ENCODE measurements at regions not wholly inside any gene's neighbourhood (a gene's known extent, or its start where the extent isn't known, plus 50 kb on each side); places are given as distances from the start of the nearest gene placed in this dataset.

GRCh38 chr1:18005238-18005637 is 102.4 kb upstream of the IGSF21 start:
- TF ChIP-seq, protein P1, sequence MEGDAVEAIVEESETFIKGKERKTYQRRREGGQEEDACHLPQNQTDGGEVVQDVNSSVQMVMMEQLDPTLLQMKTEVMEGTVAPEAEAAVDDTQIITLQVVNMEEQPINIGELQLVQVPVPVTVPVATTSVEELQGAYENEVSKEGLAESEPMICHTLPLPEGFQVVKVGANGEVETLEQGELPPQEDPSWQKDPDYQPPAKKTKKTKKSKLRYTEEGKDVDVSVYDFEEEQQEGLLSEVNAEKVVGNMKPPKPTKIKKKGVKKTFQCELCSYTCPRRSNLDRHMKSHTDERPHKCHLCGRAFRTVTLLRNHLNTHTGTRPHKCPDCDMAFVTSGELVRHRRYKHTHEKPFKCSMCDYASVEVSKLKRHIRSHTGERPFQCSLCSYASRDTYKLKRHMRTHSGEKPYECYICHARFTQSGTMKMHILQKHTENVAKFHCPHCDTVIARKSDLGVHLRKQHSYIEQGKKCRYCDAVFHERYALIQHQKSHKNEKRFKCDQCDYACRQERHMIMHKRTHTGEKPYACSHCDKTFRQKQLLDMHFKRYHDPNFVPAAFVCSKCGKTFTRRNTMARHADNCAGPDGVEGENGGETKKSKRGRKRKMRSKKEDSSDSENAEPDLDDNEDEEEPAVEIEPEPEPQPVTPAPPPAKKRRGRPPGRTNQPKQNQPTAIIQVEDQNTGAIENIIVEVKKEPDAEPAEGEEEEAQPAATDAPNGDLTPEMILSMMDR (IDR thresholded peaks at IDR 0.05; ENCODE audit: insufficient read depth, low read length), result no peak
- TF ChIP-seq POLR2AphosphoS5 (IDR thresholded peaks at IDR 0.05; ENCODE audit: low read depth), result no peak
- TF ChIP-seq GABPA (IDR thresholded peaks at IDR 0.05; ENCODE audit: low read depth), result no peak
- TF ChIP-seq SPI1 (IDR thresholded peaks at IDR 0.05; ENCODE audit: borderline replicate concordance, low read depth), result no peak
